ENCODE measurements at regions not wholly inside any gene's neighbourhood (a gene's known extent, or its start where the extent isn't known, plus 50 kb on each side); places are given as distances from the start of the nearest gene placed in this dataset.

GRCh38 chr14:28052251-28052650 is 714.3 kb upstream of the FOXG1 start:
- Histone ChIP-seq H3K27ac (no peak overlapping the region), H3K36me3 (no peaks in the 10 kb centered on the region), H3K27me3 (no peaks in the 10 kb centered on the region), H3K9me3 (peaks cover 0 to 7% (median 0%) of the 10 kb centered on the region in 12 donors), H3K4me3 (no peak overlapping the region), H3K4me1 (no peaks in the 10 kb centered on the region)
- DNase-seq (no peak), ATAC-seq (no peak)
- 69 to 74% (median 72%) methylated on average over 3 of the region's 3 CpGs for WGBS, 4 donors
- TF ChIP-seq CTCF (IDR thresholded peaks at IDR 0.05), result no peak
- TF ChIP-seq POLR2A (IDR thresholded peaks at IDR 0.05), result no peak
- intact Hi-C loops (cut with DNase I), result no loop called here

GRCh38 chr14:28055008-28055407 is 711.6 kb upstream of the FOXG1 start:
- no peak for DNase-seq

GRCh38 chr14:28057359-28058296 is 709.0 kb upstream of the FOXG1 start:
- no peak for ATAC-seq
- H3K4me3 ChIP-seq, result peak overlapping the region in 6 of 12 donors; percentile 21 to 46 (median 30)
- TF ChIP-seq CTCF (IDR thresholded peaks at IDR 0.05), result no peak
- TF ChIP-seq POLR2A (IDR thresholded peaks at IDR 0.05), result no peak
- H3K27ac ChIP-seq, result no peak overlapping the region
- no peaks in the 10 kb centered on the region for H3K36me3 ChIP-seq
- DNase-seq, result no peak
- H3K27me3 ChIP-seq, result no peaks in the 10 kb centered on the region
- WGBS, 4 donors, result 65 to 75% (median 68%) methylated on average over 4 of the region's 4 CpGs
- intact Hi-C loops (cut with DNase I), result no loop called here
- no peaks in the 10 kb centered on the region for H3K4me1 ChIP-seq
- H3K9me3 ChIP-seq, result peaks cover 0 to 4% (median 0%) of the 10 kb centered on the region in 12 donors

More at GRCh38 chr14:28055008-28055407, 711.6 kb upstream of the FOXG1 start:
- no peaks in the 10 kb centered on the region for H3K4me1 ChIP-seq
- no peaks in the 10 kb centered on the region for H3K27me3 ChIP-seq
- no peak overlapping the region for H3K4me3 ChIP-seq
- no peak overlapping the region for H3K27ac ChIP-seq
- WGBS, 4 donors, result 87 to 91% (median 89%) methylated on average over 3 of the region's 3 CpGs
- no peak for ATAC-seq
- no peak for TF ChIP-seq POLR2A (IDR thresholded peaks at IDR 0.05)
- no peak for TF ChIP-seq CTCF (IDR thresholded peaks at IDR 0.05)
- H3K9me3 ChIP-seq, result peaks cover 0 to 4% (median 0%) of the 10 kb centered on the region in 12 donors
- H3K36me3 ChIP-seq, result no peaks in the 10 kb centered on the region
- intact Hi-C loops (cut with DNase I), result no loop called here

- 77 to 88% (median 80%) methylated on average over 1 of the region's 1 CpG for WGBS, 4 donors
- intact Hi-C loops (cut with DNase I), result no loop called here
Observed at GRCh38 chr14:28059254-28059653, 707.3 kb upstream of the FOXG1 start.

More at GRCh38 chr14:28059254-28059653, 707.3 kb upstream of the FOXG1 start:
- H3K9me3 ChIP-seq, result peaks cover 0 to 2% (median 0%) of the 10 kb centered on the region in 12 donors
- H3K4me3 ChIP-seq, result no peak overlapping the region
- DNase-seq (no peak), ATAC-seq (no peak)
- H3K27me3 ChIP-seq, result no peaks in the 10 kb centered on the region
- no peak overlapping the region for H3K27ac ChIP-seq
- no peak for TF ChIP-seq CTCF (IDR thresholded peaks at IDR 0.05)
- TF ChIP-seq POLR2A (IDR thresholded peaks at IDR 0.05), result no peak
- H3K36me3 ChIP-seq, result no peaks in the 10 kb centered on the region
- no peaks in the 10 kb centered on the region for H3K4me1 ChIP-seq

All from heart left ventricle (tissue), 16 donors.